AG09309 (cell line): ENCODE measurements at regions not wholly inside any gene's neighbourhood (a gene's known extent, or its start where the extent isn't known, plus 50 kb on each side); places are given as distances from the start of the nearest gene placed in this dataset.

Source experiments
- DNase-seq: peaks from one replicate; pipeline ENCODE4 v3.0.0-alpha.2; 2010; ENCODE audit warnings: low read depth
- H3K4me3 ChIP-seq: 2 replicates; pipeline ENCODE4 v1.5.1; 2011; ENCODE audit warnings: mild to moderate bottlenecking, low read depth, low read length, moderate library complexity; ENCODE audit not compliant: control insufficient read depth
- CTCF ChIP-seq: IDR thresholded peaks from 2 replicates; pipeline ENCODE4 v1.5.1; 2011; ENCODE audit warnings: mild to moderate bottlenecking, low read depth, low read length, inconsistent platforms; ENCODE audit not compliant: insufficient read depth, control insufficient read depth; ENCODE audit errors: missing control alignments

- no peak for DNase-seq
- no peak overlapping the region for H3K4me3 ChIP-seq
- no peak for TF ChIP-seq CTCF
Measured at GRCh38 chr7:116384936-116385635, 114.5 kb upstream of the CAV2 start.

- TF ChIP-seq CTCF: no peak
- no peak for DNase-seq
Measured at GRCh38 chr7:116386674-116387073, 112.9 kb upstream of the CAV2 start.

GRCh38 chr7:116390363-116390762 is 109.2 kb upstream of the CAV2 start:
- DNase-seq: no peak
- no peak overlapping the region for H3K4me3 ChIP-seq
- TF ChIP-seq CTCF: no peak

More at GRCh38 chr7:116386674-116387073, 112.9 kb upstream of the CAV2 start:
- no peak overlapping the region for H3K4me3 ChIP-seq

- no peak for TF ChIP-seq CTCF
- DNase-seq: no peak
- H3K4me3 ChIP-seq: no peak overlapping the region
Measured at GRCh38 chr7:116392806-116393205, 106.7 kb upstream of the CAV2 start.

GRCh38 chr7:116393654-116394053 is 105.9 kb upstream of the CAV2 start:
- no peak overlapping the region for H3K4me3 ChIP-seq
- TF ChIP-seq CTCF: no peak
- no peak for DNase-seq

GRCh38 chr7:116394106-116394505 is 105.4 kb upstream of the CAV2 start:
- DNase-seq: no peak
- TF ChIP-seq CTCF: no peak
- no peak overlapping the region for H3K4me3 ChIP-seq
